EH (cell line): ENCODE measurements at regions not wholly inside any gene's neighbourhood (a gene's known extent, or its start where the extent isn't known, plus 50 kb on each side); places are given as distances from the start of the nearest gene placed in this dataset.

Experiments used
- DNase-seq: peaks from one replicate; pipeline ENCODE4 v3.0.0-alpha.2; 2015; ENCODE audit warnings: low read depth

DNA sequence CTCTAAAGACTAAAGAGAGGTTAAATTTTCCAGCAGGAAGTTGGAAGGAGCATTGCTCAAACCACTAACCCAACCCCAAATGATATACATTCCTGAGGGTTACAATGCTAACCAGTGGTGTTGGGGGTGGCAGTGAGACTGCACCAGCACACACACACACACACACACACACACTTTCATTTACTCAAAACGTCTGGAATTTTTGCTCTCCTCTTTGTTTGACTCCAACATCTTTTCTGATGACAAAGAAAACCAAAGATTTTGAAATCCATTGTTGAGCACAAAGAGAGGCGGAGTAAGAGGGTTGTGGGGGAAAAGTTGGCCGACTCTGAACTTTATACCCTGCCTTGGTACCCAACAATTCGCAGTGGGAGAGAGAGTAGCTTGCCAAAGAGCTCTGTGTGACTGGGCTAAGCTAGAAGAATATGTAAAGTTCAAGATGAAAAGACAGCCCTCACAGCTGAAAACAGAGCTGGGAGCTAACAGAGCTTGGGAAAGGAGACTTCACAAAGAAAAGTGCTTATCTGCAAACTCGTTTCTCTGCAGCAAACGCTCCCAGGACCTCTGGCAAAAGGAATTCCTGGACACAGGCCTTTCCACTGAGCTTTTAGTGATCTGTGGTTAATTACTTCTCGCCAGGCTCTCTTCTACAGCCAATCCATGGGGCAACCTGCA lies 426.0 kb upstream of the CDH11 start:
- peak; percentile 97 for DNase-seq

DNA sequence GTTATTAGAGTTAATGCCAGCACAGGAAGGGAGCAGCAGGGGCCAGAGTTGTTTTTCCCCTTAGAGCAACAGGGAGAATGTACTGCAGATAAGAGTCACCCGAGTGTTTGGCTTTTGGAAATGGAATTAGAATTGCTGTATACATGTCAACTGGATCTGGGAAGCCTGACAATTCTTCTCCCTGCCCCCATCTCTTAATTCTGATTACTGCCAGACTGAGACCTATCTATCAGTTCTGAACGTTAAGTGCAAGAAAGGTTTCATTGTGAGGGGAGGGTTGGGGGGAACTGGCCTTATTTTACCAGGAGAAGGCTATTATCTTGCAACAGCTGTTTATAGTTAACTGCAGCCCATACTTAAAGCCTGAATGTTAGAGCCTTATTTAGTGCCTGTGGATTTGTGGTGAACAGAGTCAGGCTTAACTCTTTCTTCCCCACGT lies 424.5 kb upstream of the CDH11 start:
- DNase-seq: peak; percentile 78

DNA sequence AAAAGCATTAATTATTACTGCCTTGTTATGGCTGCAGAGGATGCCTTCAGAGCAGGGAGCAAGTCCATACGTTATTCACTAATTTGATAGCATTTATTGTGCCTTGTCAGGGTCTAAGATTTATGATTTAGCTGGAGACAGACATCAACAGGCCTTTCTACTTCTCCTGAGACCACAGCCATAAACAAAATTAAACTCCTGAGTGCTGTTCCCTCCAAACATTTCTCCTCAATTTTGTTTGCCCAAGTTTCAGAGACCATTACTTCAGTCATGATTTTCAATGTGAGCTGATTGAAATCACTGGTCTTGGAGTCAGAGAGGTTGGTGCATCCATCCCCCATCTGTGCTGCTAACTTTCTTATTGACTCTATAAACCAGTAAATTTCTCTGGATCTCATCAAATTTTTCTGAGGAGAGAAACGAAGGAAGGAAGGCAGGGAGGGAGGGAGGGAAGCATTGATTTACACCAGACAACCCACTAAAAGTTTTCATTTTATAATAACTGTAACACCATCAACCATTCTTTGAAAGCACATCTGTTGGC lies 423.6 kb upstream of the CDH11 start:
- DNase-seq: no peak

DNA sequence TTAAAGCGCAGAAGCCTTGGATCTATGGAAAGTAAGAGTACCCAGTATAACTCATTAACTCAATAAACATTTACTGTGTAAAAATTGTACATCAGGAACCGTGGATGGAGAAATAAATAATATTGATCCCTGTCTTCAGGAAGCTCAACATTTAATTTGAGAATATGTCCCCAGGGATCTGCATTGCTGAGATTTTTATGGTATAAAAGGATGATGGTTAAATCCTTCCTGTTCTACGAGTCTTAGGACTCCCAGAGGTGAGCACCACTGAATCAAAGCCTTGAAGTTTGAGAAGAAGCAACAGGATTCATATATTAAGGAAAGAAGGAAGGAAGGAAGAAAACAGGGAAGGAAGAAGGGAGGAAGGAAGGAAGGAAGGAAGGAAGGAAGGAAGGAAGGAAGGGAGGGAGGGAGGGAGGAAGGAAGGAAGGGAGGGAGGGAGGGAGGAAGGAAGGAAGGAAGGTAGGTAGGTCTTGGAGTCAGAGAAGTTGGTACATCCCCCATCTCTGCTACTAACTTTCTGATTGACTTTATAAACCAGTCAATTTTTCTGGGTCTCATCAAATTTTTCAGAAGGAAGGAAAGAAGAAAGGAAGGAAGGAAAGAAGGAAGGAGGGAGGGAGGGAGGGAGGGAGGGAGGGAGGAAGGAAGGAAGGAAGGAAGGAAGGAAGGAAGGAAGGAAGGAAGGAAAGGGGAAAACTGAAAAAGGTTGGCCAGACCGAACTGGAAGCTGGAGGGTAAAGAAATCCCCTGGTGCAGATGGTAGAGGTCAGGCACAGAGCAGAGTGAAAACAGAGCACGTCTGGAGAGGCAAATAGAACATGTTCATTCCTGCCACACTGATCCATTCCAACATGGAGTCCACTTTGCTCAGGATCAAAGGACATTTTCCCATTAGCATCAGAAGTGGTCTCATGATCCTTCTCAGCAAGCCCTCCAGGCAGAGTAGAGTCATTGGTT lies 422.2 kb upstream of the CDH11 start:
- DNase-seq: no peak

DNA sequence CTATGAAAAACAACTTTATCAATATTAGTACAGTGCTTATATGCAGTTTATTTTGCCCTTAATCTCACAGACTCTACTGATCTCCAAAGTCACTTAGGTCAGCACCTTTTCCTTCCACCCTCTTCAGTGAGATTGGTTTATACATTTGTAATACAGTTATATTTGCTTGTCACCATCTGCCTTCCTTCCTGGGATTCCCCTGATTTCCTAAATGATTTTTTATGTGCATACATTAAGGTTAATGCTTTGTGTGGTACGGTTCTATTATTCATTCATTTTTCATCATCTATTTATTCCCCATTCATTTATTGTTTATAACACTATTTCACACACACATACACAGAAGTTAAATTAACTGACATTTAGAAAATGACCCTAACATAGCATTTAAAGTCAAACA lies 419.8 kb upstream of the CDH11 start:
- DNase-seq: no peak

DNA sequence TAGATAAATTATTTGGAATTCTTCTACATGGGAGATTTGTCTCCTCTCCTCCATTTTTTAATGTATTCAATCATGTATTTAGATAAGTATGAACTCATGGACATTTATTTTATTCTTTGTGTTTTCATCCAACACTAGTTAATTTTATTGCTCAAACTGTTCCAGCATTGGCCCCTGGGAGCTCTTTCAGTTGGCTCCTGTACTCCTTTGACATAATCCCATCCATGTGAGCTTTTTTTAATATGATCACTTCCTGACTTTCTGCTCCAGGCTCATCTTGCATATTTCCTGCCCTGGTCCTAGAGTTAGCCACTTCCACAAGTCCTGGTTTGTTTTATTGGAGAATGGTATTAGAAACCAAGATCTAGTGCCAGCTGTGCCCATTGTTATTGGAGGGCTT lies 419.0 kb upstream of the CDH11 start:
- DNase-seq: no peak

DNA sequence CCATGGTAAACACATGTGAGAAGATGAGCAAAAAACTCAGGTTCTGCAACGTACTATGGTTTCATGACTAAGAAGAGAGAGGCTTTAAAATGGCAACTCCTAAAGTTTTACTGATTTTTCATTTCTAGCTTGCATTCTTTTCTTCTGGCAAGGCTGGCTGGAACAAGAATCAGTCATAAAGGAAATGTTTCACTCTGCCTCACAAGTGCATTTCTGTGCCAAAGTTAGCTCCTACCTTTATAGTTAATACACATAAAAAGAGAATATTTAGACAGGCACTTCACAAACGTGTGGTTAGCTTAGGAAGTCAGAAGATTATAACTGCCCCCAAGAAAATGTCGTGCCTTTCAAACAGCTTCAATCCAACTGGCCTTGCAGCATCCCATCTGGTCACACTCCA lies 417.1 kb upstream of the CDH11 start:
- peak; percentile 66 for DNase-seq

DNA sequence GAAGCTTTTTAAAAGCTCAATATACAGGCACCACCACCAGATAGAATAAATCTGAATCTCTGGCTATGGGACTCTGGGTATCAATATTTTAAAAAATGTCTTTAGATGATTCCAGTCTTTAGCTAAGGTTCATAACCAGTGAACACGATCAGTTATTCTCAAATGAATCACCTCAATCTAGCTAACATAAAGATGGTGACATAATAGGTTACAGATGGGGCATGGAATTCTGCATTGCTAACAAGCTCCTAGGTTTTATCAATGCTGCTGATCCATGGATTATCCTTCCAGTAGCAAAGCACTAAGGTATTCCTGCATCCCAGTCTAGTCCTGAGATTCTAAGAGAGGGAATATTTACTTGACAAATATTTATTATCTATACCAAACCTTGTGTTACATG lies 415.5 kb upstream of the CDH11 start:
- DNase-seq: no peak

DNA sequence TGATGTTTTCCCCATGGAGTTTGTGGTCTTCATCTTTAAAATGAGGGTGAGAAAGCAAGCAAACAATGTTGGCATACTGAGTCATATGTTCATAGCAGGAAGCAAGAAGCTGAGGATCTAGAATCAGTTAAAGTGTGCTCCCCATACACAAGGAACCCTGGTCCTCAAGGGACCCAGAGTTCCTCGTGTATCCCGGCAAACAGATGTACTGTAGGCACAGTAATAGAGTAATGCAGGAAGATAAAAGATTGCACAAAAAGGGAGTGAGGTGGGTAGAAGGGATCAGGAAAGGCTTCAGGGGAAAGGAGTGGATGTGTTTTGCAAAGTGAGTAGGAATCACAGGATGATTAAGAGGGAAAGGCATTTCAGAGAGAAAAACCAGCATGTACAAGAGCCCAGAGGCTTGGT lies 412.3 kb upstream of the CDH11 start:
- DNase-seq: peak; percentile 75

DNA sequence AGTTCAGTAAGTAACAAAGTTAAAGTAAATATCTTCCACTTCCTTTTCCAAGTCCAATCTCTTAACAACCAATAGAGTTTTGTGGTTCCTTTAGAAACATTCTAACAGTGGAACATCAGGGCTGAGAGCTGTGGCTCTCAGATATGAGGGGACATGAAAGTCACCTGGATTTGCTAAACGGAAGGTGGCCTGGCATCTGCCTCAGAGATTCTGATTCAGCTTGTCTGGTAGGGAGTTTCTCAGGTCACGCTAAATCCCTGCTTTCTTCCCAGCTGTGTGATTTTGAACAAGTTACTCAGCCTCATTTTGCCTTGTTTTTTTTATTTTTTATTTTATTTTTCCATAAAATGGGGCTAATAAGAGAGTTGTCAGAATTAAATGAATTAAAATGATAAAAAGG lies 411.0 kb upstream of the CDH11 start:
- DNase-seq: no peak

DNA sequence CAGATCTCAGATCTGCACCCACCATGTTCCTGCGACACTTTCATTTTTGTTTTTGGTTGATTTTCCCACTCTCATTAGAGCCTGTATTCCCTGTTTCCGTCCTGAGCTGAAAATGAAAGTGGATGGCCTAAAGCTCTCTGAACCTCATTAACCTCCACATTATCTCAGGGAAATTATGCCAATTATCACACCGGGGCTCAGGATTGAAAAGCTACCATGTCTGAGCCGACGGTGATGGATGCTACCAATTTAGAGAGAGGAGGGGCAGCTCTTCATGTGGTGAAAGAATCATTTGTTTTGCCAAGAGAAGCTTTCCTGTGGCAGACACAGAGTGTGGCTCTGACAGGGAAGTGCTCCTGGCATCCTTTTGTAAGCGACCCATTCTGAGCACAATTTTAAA lies 410.4 kb upstream of the CDH11 start:
- DNase-seq: peak; percentile 45

DNA sequence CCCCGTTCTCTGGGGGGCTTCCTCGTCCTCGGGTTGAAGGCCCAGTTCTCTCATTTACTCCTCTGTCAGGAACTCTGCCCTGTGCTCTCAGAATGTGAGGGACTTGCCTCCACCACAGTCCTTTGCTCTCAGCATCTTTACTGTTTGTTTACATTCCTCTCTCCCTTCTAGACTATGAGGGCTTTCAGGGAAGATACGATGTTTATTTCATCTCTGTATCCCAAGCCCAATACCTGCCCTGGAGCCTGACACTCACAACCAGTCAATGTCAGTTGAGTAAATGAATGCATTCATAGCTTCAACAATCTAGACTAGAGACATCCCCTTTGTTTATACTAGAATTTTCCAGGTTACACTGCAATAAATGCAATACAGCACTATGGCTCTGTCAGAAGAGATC lies 409.6 kb upstream of the CDH11 start:
- DNase-seq: peak; percentile 38

DNA sequence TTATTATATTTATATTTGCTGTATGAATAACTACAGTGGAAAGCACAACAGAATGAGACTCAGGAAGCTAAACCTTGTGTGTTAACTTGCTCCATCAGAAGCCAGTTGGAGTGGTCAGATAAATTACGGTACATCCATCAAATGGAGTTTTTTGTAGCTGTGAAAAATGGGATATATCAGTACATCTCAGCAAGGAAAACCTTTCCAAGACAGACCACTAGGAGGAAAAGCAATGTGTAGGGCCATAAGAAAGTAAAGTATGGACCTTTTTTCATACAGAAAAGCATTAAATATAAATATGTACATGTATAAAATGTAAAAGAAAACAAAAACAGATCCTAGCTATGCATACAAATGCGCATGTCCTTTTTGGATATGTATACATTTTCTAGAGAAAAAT lies 403.8 kb upstream of the CDH11 start:
- DNase-seq: no peak

DNA sequence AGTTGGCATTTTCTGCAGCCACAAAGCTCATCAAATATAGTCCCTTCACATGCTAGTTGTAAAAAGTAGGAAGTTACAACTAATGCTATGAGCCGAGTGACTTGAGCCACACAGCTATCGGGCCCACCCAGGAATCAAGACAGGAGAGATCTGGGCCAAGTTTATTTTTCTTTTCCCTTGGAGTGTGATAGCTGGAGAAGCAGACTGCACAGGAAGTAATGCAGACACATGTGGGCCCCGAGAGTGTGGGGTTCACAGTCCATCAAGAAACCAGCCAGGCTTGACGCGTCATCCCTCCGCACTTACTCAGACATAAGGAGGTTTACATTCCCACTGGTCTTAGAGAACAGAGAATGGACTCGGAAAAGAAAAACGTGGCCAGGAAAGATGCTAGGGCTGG lies 403.1 kb upstream of the CDH11 start:
- peak; percentile 88 for DNase-seq

DNA sequence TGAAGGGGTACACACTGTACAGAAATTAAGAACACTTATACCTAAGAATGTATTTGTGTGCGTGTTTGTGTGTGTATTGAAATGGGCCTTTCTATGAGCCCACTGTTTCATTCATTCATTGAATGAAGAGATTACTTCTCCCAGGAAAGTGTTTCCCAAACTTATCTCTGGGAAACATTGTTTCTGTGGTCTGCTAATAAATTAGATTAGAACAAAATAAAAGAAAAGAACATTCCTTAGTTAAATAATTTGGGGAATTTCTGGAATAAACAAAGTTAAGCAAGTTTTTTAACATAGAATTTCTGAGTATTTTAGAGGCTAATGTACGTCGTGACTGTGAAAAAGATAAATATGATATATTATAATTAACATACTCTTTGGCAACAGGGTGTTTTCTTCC lies 402.4 kb upstream of the CDH11 start:
- DNase-seq: no peak

DNA sequence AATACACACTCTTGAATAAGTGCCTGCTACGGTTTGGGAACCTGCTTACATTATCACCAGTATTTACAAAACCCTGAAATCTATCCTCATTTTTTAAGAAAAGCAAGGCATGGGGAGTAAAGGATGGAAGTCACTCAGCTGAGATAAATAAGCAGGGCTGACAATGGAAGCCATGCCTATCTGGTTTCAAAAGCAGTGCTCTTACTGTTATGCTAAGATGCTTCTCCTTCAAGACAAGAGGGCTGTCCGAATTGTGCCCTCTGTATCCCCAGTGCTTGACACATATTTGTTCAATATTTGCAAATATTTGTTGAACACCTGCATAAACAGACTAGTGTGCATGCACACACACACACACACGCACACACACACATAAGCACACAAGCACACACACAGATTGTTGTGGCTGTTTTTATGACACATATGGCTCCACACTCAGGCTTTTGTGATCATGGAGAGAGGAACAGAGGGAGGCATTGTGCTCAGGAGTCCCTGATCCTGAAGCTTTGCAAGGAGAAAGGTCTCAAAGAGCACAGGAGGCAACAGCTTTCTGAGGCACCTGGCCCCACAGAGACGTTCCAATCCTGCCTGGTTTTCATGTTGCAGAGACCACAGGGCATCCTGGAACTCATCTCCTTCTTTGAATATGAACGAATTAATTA lies 401.6 kb upstream of the CDH11 start:
- no peak for DNase-seq

DNA sequence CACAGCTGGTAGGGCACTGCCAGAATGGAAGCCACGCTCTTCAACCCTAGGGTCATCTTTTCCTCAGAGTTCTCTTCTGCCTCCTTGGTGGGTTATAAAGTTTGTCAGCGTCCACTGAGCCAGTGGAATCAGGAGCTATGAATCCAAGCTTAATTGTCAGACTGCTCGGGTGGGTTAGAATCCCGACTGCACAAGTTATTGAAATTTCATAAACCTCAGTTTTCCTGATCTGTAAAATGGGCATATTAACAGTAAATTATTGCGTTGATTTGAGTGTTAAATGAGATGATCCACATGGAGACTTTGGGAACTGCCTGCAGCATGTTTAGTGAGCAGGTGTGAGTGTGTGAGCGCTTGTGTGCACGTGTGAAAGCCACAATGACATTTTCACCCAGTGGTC lies 400.5 kb upstream of the CDH11 start:
- no peak for DNase-seq

DNA sequence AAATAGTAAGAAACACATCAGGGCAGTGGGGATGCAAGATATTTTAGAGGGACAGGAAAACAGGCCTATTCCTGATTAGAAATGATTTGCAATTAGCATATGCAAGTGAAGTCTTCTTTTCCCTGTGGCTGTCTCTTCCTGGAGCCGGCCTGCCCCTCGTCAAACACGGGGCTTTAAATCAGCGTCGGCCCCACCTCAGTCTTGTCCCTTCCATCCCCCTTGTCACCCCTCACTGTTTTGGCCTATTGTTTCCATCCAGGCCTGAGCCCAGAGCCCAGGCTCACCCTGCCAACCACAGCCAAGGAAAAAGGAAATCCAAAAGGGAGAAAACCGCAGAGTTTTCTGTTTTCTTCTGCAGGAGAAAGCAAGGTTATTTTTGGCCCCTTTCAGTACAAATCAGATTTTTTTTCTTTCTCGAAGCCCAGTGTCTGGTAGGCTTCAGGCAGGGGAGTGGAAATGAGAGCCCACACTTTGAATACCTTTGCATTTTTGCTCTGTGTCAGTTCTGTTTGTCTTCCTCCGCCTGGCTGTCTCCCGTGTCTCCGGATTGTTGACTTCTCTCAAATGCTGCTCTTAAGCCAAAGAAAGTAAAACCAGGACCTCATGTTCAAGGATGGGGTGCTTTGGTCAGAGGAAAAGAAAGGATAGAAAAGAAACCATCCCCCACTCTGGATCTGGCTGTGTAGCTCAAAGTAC lies 399.9 kb upstream of the CDH11 start:
- no peak for DNase-seq

DNA sequence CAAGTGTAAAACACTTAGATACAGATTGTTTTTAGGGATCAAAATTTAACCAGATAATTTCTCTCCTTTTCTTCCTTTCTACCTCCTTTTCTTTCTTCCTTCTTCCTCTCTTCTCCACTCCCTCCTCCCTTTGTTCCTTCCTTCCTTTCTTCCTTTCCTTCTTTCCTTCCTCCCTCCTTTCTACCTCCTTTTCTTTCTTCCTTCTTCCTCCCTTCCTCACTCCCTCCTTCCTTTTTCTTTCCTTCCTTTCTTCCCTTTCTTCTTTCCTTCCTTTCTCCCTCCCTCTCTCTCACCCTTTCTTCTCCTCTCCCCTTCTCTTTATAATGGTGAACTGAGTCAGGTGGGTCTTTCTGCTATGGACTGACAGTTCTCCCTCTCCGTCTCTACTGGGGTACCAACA lies 397.5 kb upstream of the CDH11 start:
- no peak for DNase-seq

DNA sequence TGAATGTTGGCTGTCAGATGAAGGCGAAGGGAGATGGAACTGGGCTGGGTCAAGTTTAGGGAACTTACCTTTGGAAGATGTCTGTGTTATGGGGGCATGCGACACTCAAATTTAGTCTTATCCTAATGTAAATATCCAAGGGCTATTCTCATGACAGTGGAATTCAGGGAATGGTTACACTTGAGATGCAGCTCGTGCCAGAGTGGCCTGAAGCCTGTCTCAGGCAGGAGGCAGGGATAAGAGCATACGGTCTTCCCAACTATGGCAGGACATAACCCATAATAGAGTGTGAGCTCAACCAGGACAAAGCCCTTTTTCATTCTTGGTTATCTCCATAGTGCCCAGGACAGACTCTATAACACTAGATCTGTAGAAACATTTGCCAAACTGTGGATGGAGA lies 393.3 kb upstream of the CDH11 start:
- peak; percentile 44 for DNase-seq

DNA sequence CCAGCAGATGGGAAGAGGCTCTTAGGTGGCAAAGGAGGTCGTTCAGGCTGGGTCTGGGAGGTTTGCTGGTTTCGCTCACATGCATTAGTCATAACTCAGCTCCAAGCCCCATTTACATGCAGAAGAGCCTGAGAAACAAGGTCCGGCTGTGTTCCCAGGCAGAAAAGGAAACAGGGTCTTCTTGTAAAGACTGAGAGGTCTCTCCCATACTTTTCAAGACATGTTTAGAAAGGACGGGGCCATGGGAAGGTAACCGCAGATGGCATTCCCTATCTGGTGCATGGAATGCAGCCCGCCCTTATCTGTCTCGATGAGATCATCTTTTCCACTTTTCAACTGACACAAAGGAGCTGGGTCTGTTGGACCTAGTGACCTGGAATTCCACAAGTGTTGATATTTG lies 389.0 kb upstream of the CDH11 start:
- DNase-seq: peak; percentile 29

DNA sequence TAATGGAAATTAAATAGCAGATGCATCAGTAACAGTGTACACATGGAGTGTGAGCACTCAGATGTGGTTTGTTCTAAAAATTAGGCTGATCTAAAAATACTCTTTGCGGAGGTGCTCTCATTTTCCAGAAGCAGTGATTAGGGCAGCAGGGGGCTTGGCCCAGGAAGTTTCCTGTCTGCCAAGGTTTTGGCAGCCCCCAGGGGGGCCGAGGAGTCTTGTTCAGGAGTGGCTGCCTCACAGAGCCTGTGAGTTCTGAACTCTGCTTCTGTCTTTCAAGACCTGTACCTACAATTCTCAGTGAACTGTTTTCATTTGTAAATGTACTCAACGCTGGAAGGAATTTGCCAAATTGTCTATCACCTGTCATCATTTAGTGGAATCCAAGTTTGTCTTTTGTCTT lies 388.4 kb upstream of the CDH11 start:
- no peak for DNase-seq
